ENCODE measurements at regions not wholly inside any gene's neighbourhood (a gene's known extent, or its start where the extent isn't known, plus 50 kb on each side); places are given as distances from the start of the nearest gene placed in this dataset.
"Not testable (repeated sequence)": the region's sequence is repeated elsewhere in the genome, so short reads cannot be mapped to it uniquely, and the experiment has no call there.

DNA sequence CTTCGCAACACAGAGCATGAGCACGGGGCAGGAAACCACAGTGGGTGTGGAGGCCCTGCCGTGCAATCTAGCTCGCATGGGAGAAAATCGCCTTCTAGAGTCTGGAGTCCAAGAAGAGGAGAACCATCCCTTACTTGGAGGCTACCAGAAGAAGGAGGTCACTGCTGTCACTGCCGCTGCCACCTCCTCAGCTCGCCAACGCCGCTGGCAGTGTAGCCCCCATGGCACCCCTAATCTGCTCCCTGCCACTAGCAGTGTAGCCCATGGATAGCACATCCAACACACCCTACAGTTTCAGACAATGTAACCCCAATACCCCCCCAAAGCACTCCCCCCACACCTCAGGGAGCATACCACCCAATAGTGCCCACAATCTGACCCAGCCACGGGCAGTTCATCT lies 438.0 kb upstream of the ZNF337 start:
- Histone ChIP-seq H3K27me3 (ENCODE audit: control insufficient read depth, insufficient read depth, low read length) (no peaks in the 10 kb centered on the region), H3K4me3 (ENCODE audit: low read length) (no peak overlapping the region), H3K36me3 (ENCODE audit: control insufficient read depth, insufficient read depth, low read length) (no peaks in the 10 kb centered on the region), H3K4me1 (ENCODE audit: control insufficient read depth, insufficient read depth, low read length) (no peaks in the 10 kb centered on the region), H3K9me3 (ENCODE audit: control insufficient read depth, insufficient read depth, low read length) (no peaks in the 10 kb centered on the region), H3K27ac (ENCODE audit: low read length) (no peak overlapping the region)
- no peak for DNase-seq (ENCODE audit: low read depth, low spot score)
- WGBS (ENCODE audit: insufficient coverage, insufficient read length) = no CpG with 5 or more reads among the region's 10 CpGs

DNA sequence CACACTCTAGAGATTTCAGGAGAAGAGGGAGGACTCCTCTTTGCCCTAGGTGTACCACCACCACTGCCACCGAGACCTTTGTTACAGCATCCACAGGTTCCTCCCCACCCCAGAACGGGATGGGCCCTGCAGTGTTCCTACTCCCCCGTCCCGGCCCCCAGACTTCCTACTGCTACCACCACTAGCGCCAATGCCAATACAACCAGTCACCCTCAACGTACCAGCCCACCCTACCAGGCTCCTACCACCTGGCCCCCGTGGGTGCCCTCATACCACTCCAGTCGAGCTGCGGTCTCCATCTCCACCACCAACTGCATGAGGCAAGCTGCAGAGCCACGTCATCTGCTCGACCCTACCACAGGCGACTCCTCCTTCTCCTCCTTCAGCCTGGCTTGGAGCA lies 437.1 kb upstream of the ZNF337 start:
- not testable (repeated sequence) for H3K9me3 ChIP-seq (ENCODE audit: control insufficient read depth, insufficient read depth, low read length); H3K4me1 ChIP-seq (ENCODE audit: control insufficient read depth, insufficient read depth, low read length); DNase-seq (ENCODE audit: low read depth, low spot score); H3K27me3 ChIP-seq (ENCODE audit: control insufficient read depth, insufficient read depth, low read length); H3K36me3 ChIP-seq (ENCODE audit: control insufficient read depth, insufficient read depth, low read length); H3K4me3 ChIP-seq (ENCODE audit: low read length); H3K27ac ChIP-seq (ENCODE audit: low read length)
- WGBS (ENCODE audit: insufficient coverage, insufficient read length) = no CpG with 5 or more reads among the region's 12 CpGs

DNA sequence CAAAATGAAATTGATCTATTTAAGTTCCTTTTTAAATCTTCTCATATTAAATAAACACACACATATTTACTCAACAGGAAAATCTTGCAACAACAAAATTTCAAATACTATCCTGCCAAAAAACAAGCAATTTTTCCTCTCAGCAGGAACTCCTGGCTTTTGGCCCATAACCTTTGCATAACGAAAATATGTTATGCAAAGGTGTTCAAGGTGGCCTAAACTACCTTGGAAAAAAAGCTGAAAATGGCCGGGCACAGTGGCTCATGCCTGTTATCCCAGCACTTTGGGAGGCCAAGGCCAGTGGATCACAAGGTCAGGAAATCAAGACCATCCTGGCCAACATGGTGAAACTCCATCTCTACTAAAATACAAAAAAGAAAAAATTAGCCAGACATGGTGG lies 424.3 kb upstream of the ZNF337 start:
- not testable (repeated sequence) for H3K36me3 ChIP-seq (ENCODE audit: control insufficient read depth, insufficient read depth, low read length); H3K4me3 ChIP-seq (ENCODE audit: low read length); H3K27ac ChIP-seq (ENCODE audit: low read length); H3K4me1 ChIP-seq (ENCODE audit: control insufficient read depth, insufficient read depth, low read length); H3K27me3 ChIP-seq (ENCODE audit: control insufficient read depth, insufficient read depth, low read length); H3K9me3 ChIP-seq (ENCODE audit: control insufficient read depth, insufficient read depth, low read length); DNase-seq (ENCODE audit: low read depth, low spot score)
- no CpG with 5 or more reads among the region's 2 CpGs for WGBS (ENCODE audit: insufficient coverage, insufficient read length)

DNA sequence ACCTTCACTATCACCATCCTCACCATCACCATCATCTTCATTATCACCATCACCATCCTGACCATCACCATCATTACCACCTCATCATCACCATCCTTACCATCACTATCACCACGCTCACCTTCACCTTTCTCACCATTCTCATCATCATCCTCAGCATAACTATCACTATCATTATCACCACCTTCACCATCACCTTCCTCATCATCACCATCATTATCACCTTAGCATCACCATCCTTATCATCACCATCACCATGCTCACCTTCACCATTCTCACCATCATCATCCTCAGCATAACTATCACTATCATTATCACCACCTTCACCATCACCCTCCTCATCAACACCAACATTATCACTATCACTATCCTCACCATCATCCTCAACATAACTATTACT lies 397.8 kb upstream of the ZNF337 start:
- H3K27me3 ChIP-seq (ENCODE audit: control insufficient read depth, insufficient read depth, low read length); H3K36me3 ChIP-seq (ENCODE audit: control insufficient read depth, insufficient read depth, low read length); H3K4me1 ChIP-seq (ENCODE audit: control insufficient read depth, insufficient read depth, low read length); H3K4me3 ChIP-seq (ENCODE audit: low read length); H3K9me3 ChIP-seq (ENCODE audit: control insufficient read depth, insufficient read depth, low read length); DNase-seq (ENCODE audit: low read depth, low spot score); H3K27ac ChIP-seq (ENCODE audit: low read length): not testable (repeated sequence)
- WGBS (ENCODE audit: insufficient coverage, insufficient read length) = 100% methylated on average over 1 of the region's 1 CpG

DNA sequence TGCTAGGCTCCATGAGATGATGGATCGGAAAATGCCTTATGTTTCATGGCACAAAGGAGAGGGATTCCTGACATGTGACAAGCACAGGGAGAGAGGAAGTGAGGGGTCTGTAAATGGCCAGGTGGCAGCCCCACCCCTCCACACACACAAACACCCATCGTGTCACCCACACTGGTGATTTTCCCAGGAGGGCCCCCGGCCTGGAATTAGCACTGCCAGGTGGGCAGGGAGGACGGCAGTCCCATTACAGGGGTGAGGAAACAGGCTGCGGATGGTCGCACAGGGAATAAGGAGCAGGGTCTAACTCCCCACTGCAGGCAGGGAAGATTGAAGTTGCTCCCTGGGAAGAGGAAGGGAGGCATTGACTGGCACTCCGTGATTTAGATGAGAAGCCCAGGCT lies 395.3 kb upstream of the ZNF337 start:
- not testable (repeated sequence) for H3K36me3 ChIP-seq (ENCODE audit: control insufficient read depth, insufficient read depth, low read length); H3K27ac ChIP-seq (ENCODE audit: low read length); H3K9me3 ChIP-seq (ENCODE audit: control insufficient read depth, insufficient read depth, low read length); H3K4me1 ChIP-seq (ENCODE audit: control insufficient read depth, insufficient read depth, low read length); H3K4me3 ChIP-seq (ENCODE audit: low read length); DNase-seq (ENCODE audit: low read depth, low spot score); H3K27me3 ChIP-seq (ENCODE audit: control insufficient read depth, insufficient read depth, low read length)
- no CpG with 5 or more reads among the region's 7 CpGs for whole genome bisulfite sequencing (ENCODE audit: insufficient coverage, insufficient read length)

DNA sequence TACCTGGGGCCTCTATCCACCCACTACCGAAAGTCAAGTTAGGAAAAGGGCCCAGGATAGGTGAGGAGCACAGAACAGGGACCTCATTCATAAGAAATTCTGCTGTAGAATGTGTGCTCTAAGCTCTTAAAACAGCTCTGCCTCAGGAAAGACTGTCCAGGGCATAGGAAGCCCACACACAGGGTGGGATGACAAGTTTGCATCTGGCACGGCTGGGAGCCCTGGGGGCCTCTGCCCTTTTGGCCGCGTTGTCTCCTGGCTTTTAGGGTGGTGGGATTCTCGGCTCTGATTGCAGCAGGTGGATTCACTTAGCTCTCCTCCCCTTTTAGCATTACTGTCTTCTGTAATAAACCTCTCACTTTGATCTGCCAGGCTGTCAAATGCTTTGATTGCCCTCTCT lies 389.5 kb upstream of the ZNF337 start:
- not testable (repeated sequence) for H3K4me3 ChIP-seq (ENCODE audit: low read length); H3K9me3 ChIP-seq (ENCODE audit: control insufficient read depth, insufficient read depth, low read length); H3K36me3 ChIP-seq (ENCODE audit: control insufficient read depth, insufficient read depth, low read length); DNase-seq (ENCODE audit: low read depth, low spot score); H3K27ac ChIP-seq (ENCODE audit: low read length); H3K4me1 ChIP-seq (ENCODE audit: control insufficient read depth, insufficient read depth, low read length); H3K27me3 ChIP-seq (ENCODE audit: control insufficient read depth, insufficient read depth, low read length)
- no CpG with 5 or more reads among the region's 5 CpGs for WGBS (ENCODE audit: insufficient coverage, insufficient read length)

DNA sequence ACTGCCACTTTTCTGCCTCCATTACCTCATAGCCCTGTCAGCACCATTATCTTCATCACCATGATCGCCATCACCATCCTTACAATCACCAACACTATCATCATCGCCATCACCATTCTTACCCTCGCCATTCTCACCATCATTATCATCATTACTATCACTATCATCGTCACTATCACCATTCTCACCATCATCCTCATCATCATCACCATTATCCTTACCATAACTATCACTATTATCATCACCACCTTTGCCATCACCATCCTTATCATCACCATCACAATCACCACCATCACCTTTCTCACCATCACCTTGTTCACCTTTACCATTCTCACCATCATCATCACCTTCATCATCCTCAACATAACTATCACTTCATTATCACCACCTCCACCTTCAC lies 377.3 kb upstream of the ZNF337 start:
- H3K27ac ChIP-seq (ENCODE audit: low read length); DNase-seq (ENCODE audit: low read depth, low spot score); H3K4me1 ChIP-seq (ENCODE audit: control insufficient read depth, insufficient read depth, low read length); H3K36me3 ChIP-seq (ENCODE audit: control insufficient read depth, insufficient read depth, low read length); H3K9me3 ChIP-seq (ENCODE audit: control insufficient read depth, insufficient read depth, low read length); H3K27me3 ChIP-seq (ENCODE audit: control insufficient read depth, insufficient read depth, low read length); H3K4me3 ChIP-seq (ENCODE audit: low read length): not testable (repeated sequence)
- 100% methylated on average over 3 of the region's 4 CpGs for WGBS (ENCODE audit: insufficient coverage, insufficient read length)

DNA sequence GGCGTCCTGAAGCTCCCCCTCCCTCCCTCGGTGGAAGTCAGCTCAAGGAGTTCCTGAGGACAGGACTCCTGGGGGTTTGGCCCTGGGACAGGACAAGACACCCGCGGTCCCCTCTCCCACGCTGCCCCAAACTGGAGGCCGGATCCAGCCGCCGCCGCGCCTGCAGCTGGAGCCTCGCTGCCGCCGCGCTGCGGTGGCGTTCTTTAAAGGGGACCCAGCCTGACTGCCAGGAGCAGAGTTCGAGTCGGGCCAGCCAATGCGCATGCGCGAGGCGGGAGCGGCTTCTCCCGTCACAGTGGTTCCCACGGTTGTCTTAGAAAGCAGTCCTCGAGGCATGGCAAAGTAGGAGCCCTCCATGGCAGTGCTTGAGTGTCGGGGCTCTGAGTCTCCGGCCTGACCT lies 362.7 kb upstream of the ZNF337 start:
- no CpG with 5 or more reads among the region's 28 CpGs for WGBS (ENCODE audit: insufficient coverage, insufficient read length)
- H3K27me3 ChIP-seq (ENCODE audit: control insufficient read depth, insufficient read depth, low read length); H3K4me3 ChIP-seq (ENCODE audit: low read length); H3K4me1 ChIP-seq (ENCODE audit: control insufficient read depth, insufficient read depth, low read length); H3K27ac ChIP-seq (ENCODE audit: low read length); DNase-seq (ENCODE audit: low read depth, low spot score); H3K9me3 ChIP-seq (ENCODE audit: control insufficient read depth, insufficient read depth, low read length); H3K36me3 ChIP-seq (ENCODE audit: control insufficient read depth, insufficient read depth, low read length): not testable (repeated sequence)

DNA sequence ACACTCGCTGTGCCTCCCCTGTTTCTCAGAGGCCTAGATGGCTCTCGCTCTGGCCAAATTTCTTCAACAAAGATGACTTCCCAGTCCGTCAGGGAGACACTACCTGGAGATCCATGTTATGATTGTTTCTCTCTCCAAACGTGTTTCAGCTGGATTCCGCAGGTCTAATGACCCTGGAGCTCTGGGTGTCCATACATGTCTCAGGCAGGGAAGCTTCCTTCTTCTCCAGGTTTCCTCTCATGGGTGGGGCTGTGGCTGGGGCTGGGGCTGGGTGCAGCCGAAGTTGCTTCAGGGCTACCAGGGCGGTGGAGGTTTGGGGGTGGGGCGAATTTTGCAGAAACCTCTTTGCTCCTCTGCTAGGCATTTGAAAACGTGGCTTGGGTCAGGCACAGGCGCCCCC lies 361.8 kb upstream of the ZNF337 start:
- H3K36me3 ChIP-seq (ENCODE audit: control insufficient read depth, insufficient read depth, low read length); H3K27me3 ChIP-seq (ENCODE audit: control insufficient read depth, insufficient read depth, low read length): not testable (repeated sequence)
- no CpG with 5 or more reads among the region's 10 CpGs for WGBS (ENCODE audit: insufficient coverage, insufficient read length)

DNA sequence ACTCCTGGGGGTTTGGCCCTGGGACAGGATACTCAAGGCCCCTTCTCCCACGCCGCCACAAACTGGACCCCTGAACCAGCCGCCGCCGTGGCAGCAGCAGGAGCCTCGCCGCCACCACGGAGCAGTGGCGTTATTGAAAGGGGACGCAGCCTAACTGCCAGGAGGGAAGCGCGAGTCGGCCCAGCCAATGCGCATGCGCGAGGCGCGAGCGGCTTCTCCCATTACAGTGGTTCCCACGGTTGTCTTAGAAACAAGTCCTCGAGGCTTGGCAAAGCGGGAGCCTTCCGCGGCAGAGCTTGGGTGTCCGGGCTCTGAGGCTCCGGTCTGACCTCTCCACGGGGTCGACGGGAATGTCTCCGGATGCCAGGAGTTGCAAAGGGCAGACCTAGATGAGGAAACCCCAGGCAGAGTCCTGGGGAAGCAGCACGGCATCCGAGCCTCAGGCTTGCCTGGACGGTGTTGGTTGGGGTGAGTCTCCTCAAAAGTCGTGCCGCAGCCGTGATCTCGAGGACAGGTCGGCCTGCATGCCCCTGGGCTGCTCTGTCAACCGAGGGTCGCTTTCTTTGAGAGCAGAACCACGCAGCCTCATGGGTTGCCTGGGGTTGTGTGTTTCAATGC lies 360.6 kb upstream of the ZNF337 start:
- not testable (repeated sequence) for H3K36me3 ChIP-seq (ENCODE audit: control insufficient read depth, insufficient read depth, low read length); DNase-seq (ENCODE audit: low read depth, low spot score); H3K4me1 ChIP-seq (ENCODE audit: control insufficient read depth, insufficient read depth, low read length); H3K27me3 ChIP-seq (ENCODE audit: control insufficient read depth, insufficient read depth, low read length); H3K9me3 ChIP-seq (ENCODE audit: control insufficient read depth, insufficient read depth, low read length); H3K4me3 ChIP-seq (ENCODE audit: low read length); H3K27ac ChIP-seq (ENCODE audit: low read length)
- no CpG with 5 or more reads among the region's 41 CpGs for WGBS (ENCODE audit: insufficient coverage, insufficient read length)

More for the DNA sequence above, 361.8 kb upstream of the ZNF337 start:
- not testable (repeated sequence) for H3K4me1 ChIP-seq (ENCODE audit: control insufficient read depth, insufficient read depth, low read length); H3K9me3 ChIP-seq (ENCODE audit: control insufficient read depth, insufficient read depth, low read length); DNase-seq (ENCODE audit: low read depth, low spot score); H3K27ac ChIP-seq (ENCODE audit: low read length); H3K4me3 ChIP-seq (ENCODE audit: low read length)

DNA sequence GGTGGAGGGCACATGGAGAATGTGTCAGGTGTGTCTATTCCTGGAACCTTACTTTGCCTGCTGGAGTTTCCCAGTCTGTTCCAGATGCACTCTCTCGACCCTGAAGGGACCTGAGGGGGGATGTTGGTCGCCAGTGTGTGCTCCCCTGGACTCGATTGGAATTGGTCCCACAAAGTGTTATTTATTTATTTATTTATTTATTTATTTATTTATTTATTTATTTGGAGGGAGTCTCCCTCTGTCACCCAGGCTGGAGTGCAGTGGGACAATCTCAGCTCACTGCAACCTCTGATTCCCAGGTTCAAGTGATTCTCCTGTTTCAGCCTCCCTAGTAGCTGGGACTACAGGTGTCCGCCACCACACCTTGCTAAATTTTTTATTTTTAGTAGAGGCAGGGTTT lies 329.1 kb upstream of the ZNF337 start:
- H3K27me3 ChIP-seq (ENCODE audit: control insufficient read depth, insufficient read depth, low read length); H3K4me1 ChIP-seq (ENCODE audit: control insufficient read depth, insufficient read depth, low read length); H3K4me3 ChIP-seq (ENCODE audit: low read length); H3K27ac ChIP-seq (ENCODE audit: low read length); H3K36me3 ChIP-seq (ENCODE audit: control insufficient read depth, insufficient read depth, low read length); H3K9me3 ChIP-seq (ENCODE audit: control insufficient read depth, insufficient read depth, low read length); DNase-seq (ENCODE audit: low read depth, low spot score): not testable (repeated sequence)
- no CpG with 5 or more reads among the region's 4 CpGs for WGBS (ENCODE audit: insufficient coverage, insufficient read length)
